ENCODE measurements at regions not wholly inside any gene's neighbourhood (a gene's known extent, or its start where the extent isn't known, plus 50 kb on each side); places are given as distances from the start of the nearest gene placed in this dataset.
A peak's percentile ranks its signal among the peaks of the same experiment; 100 is the strongest.

- no peak overlapping the region for H3K4me3 ChIP-seq (replicated peaks; ENCODE audit: low read depth, low read length)
- no peak for TF ChIP-seq CTCF (IDR thresholded peaks at IDR 0.05; ENCODE audit: low read length, missing control alignments)
- no peak for DNase-seq (ENCODE audit: low read depth)
Observed at GRCh38 chr11:109749476-109749875, 327.5 kb downstream of the C11orf87 start.

GRCh38 chr11:109750964-109751363 lies 329.0 kb downstream of the C11orf87 start:
- H3K4me3 ChIP-seq (replicated peaks; ENCODE audit: low read depth, low read length): no peak overlapping the region
- no peak for TF ChIP-seq CTCF (IDR thresholded peaks at IDR 0.05; ENCODE audit: low read length, missing control alignments)
- DNase-seq (ENCODE audit: low read depth): no peak

- H3K4me3 ChIP-seq (replicated peaks; ENCODE audit: low read depth, low read length): no peak overlapping the region
- no peak for DNase-seq (ENCODE audit: low read depth)
- no peak for TF ChIP-seq CTCF (IDR thresholded peaks at IDR 0.05; ENCODE audit: low read length, missing control alignments)
Observed at GRCh38 chr11:109752212-109752825, 330.3 kb downstream of the C11orf87 start.

- TF ChIP-seq CTCF (IDR thresholded peaks at IDR 0.05; ENCODE audit: low read length, missing control alignments): no peak
- no peak overlapping the region for H3K4me3 ChIP-seq (replicated peaks; ENCODE audit: low read depth, low read length)
- peak; percentile 6 for DNase-seq (ENCODE audit: low read depth)
Observed at GRCh38 chr11:109756521-109756920, 334.5 kb downstream of the C11orf87 start.

- no peak for TF ChIP-seq CTCF (IDR thresholded peaks at IDR 0.05; ENCODE audit: low read length, missing control alignments)
- H3K4me3 ChIP-seq (replicated peaks; ENCODE audit: low read depth, low read length): no peak overlapping the region
- DNase-seq (ENCODE audit: low read depth): no peak
Observed at GRCh38 chr11:109756951-109757350, 335.0 kb downstream of the C11orf87 start.

GRCh38 chr11:109762546-109762945 lies 330.6 kb upstream of the ZC3H12C start:
- no peak for DNase-seq (ENCODE audit: low read depth)
- no peak for TF ChIP-seq CTCF (IDR thresholded peaks at IDR 0.05; ENCODE audit: low read length, missing control alignments)
- no peak overlapping the region for H3K4me3 ChIP-seq (replicated peaks; ENCODE audit: low read depth, low read length)

GRCh38 chr11:109765709-109766311 lies 327.4 kb upstream of the ZC3H12C start:
- no peak for TF ChIP-seq CTCF (IDR thresholded peaks at IDR 0.05; ENCODE audit: low read length, missing control alignments)

More at GRCh38 chr11:109765709-109766311, 327.4 kb upstream of the ZC3H12C start:
- DNase-seq (ENCODE audit: low read depth): no peak
- no peak overlapping the region for H3K4me3 ChIP-seq (replicated peaks; ENCODE audit: low read depth, low read length)
